ENCODE measurements at regions not wholly inside any gene's neighbourhood (a gene's known extent, or its start where the extent isn't known, plus 50 kb on each side); places are given as distances from the start of the nearest gene placed in this dataset.

- TF ChIP-seq EZH2 (IDR thresholded peaks at IDR 0.05; ENCODE audit: insufficient read depth, poor library complexity, severe bottlenecking) (no peak), EZH2phosphoT487 (IDR thresholded peaks at IDR 0.05; ENCODE audit: insufficient read depth, low read depth) (no peak)
These were observed 290.2 kb downstream of the SOX4 start for GRCh38 chr6:21883595-21884328.
